B cell (primary cell): ENCODE measurements at regions not wholly inside any gene's neighbourhood (a gene's known extent, or its start where the extent isn't known, plus 50 kb on each side); places are given as distances from the start of the nearest gene placed in this dataset.

Source experiments
- ATAC-seq: fragments of 200-7000 bp; cut with Tn5 transposase; one replicate; pipeline ENCODE4 v1.10.0; 2021; ENCODE audit warnings: low read depth, mild to moderate bottlenecking, moderate number of reproducible peaks, moderate library complexity
- CTCF ChIA-PET: fragments of 350-600 bp; sonication (Branson Sonifier 250); formaldehyde crosslinking; loops from one replicate; lab custom pipeline; 2021; ENCODE audit warnings: antibody characterized with exemption, inconsistent platforms; lab: Charles Lee
- POLR2A ChIA-PET: fragments of 350-600 bp; sonication (Branson Sonifier 250); formaldehyde crosslinking; loops from one replicate; lab custom pipeline; 2021; ENCODE audit warnings: antibody characterized with exemption; lab: Charles Lee
- DNase-seq: peaks from one replicate; pipeline ENCODE4 v3.0.0; 2013
- H2AFZ ChIP-seq: 2 replicates; pipeline ENCODE4 v1.6.1; 2012; ENCODE audit warnings: mild to moderate bottlenecking, low read depth, low read length; ENCODE audit not compliant: insufficient read depth, poor library complexity, severe bottlenecking
- H3K27ac ChIP-seq, 2 donors: 1 replicate in 1 of 2; 2 replicates in 1 of 2; pipeline ENCODE4 v1.5.1; 2012 to 2013; ENCODE audit warnings: low read length in 2 of 2, mild to moderate bottlenecking in 2 of 2, moderate library complexity in 1 of 2
- H3K27me3 ChIP-seq, 4 experiments: fragments of 200-600 bp in 1 of 4; sonication (generic) in 1 of 4; replicated peaks in 1 of 4; 1 replicate in 2 of 4; 2 replicates in 2 of 4; pipeline versions ENCODE4 v1.6.1 to v1.7.0; 2013 to 2016; ENCODE audit warnings: low read length in 3 of 4, mild to moderate bottlenecking in 2 of 4, mixed read lengths in 1 of 4, moderate library complexity in 1 of 4; ENCODE audit not compliant: insufficient read depth in 4 of 4, control insufficient read depth in 3 of 4; ENCODE audit errors: control extremely low read depth in 1 of 4
- H3K36me3 ChIP-seq, 2 experiments: replicated peaks in 1 of 2; 1 replicate in 1 of 2; 2 replicates in 1 of 2; pipeline versions ENCODE4 v1.6.1 to v1.7.1; 2013; ENCODE audit warnings: low read length in 1 of 2; ENCODE audit not compliant: insufficient read depth in 2 of 2, control insufficient read depth in 1 of 2; ENCODE audit errors: control extremely low read depth in 1 of 2, extremely low read depth in 1 of 2
- H3K4me1 ChIP-seq, 2 donors: fragments of 200-600 bp in 1 of 2; sonication (generic) in 1 of 2; 1 replicate in 1 of 2; 2 replicates in 1 of 2; pipeline versions ENCODE4 v1.5.1 to v1.6.1; 2013 to 2017; ENCODE audit warnings: low read length in 2 of 2; ENCODE audit not compliant: control insufficient read depth in 2 of 2, insufficient read depth in 2 of 2
- H3K4me2 ChIP-seq: replicated peaks from 2 replicates; pipeline ENCODE3; 2012; ENCODE audit warnings: mild to moderate bottlenecking, low read depth, low read length; ENCODE audit not compliant: poor library complexity, severe bottlenecking
- H3K4me3 ChIP-seq, 5 experiments: fragments of 200-600 bp in 1 of 5; sonication (generic) in 1 of 5; 1 replicate in 3 of 5; 2 replicates in 2 of 5; pipeline versions ENCODE4 v1.5.1 to v1.7.0; 2011 to 2016; ENCODE audit warnings: low read length in 4 of 5, mild to moderate bottlenecking in 4 of 5, low read depth in 2 of 5, control low read depth in 1 of 5, moderate library complexity in 1 of 5; ENCODE audit not compliant: insufficient read depth in 1 of 5; ENCODE audit errors: control extremely low read depth in 1 of 5, extremely low read depth in 1 of 5
- H3K79me2 ChIP-seq: fragments of 200-600 bp; sonication (generic); one replicate; pipeline ENCODE4 v1.6.0; 2016; ENCODE audit warnings: low read length; ENCODE audit not compliant: control insufficient read depth, insufficient read depth
- H3K9ac ChIP-seq: fragments of 200-600 bp; sonication (generic); 2 replicates; pipeline ENCODE4 v1.6.1; 2017; ENCODE audit warnings: mild to moderate bottlenecking, low read length, moderate library complexity
- H3K9me3 ChIP-seq, 3 donors: one replicate each; pipeline versions ENCODE4 v1.6.1 to v1.7.1; 2013; ENCODE audit warnings: low read length in 2 of 3; ENCODE audit not compliant: control insufficient read depth in 2 of 3, insufficient read depth in 1 of 3; ENCODE audit errors: control extremely low read depth in 1 of 3
- H4K20me1 ChIP-seq: 2 replicates; pipeline ENCODE4 v1.6.0; 2012; ENCODE audit warnings: mild to moderate bottlenecking, low read length; ENCODE audit not compliant: insufficient read depth, control insufficient read depth, poor library complexity, severe bottlenecking
- H3K27ac Mint-ChIP-seq: one replicate; pipeline ENCODE4 v1.8.0; 2021; ENCODE audit warnings: mixed read lengths
- H3K27me3 Mint-ChIP-seq: one replicate; pipeline ENCODE4 v1.8.0; 2021; ENCODE audit warnings: mixed read lengths
- H3K4me1 Mint-ChIP-seq: one replicate; pipeline ENCODE4 v1.8.0; 2021; ENCODE audit warnings: mixed read lengths
- H3K4me3 Mint-ChIP-seq: one replicate; pipeline ENCODE4 v1.8.0; 2021; ENCODE audit warnings: mixed read lengths
- H3K9me3 Mint-ChIP-seq: one replicate; pipeline ENCODE4 v1.8.0; 2022; ENCODE audit warnings: mixed read lengths; ENCODE audit not compliant: insufficient read depth
- CTCF ChIP-seq: fragments of 200-600 bp; IDR thresholded peaks from one replicate; pipeline ENCODE4 v1.8.0; 2022; ENCODE audit warnings: antibody characterized with exemption, mild to moderate bottlenecking
- EZH2 ChIP-seq: IDR thresholded peaks from 2 replicates; pipeline ENCODE4 v1.6.1; 2012; ENCODE audit warnings: borderline replicate concordance, low read depth, mild to moderate bottlenecking, moderate library complexity, low read length; ENCODE audit not compliant: insufficient read depth, poor library complexity, severe bottlenecking
- WGBS: methylation state at CpG from one replicate; pipeline ENCODE4 v1.1.5; 2013; ENCODE audit warnings: missing lambda C conversion rate; ENCODE audit not compliant: insufficient coverage; 5-methylcytosine and 5-hydroxymethylcytosine counted together
- intact Hi-C: fragments of 100-400 bp; cut with micrococcal nuclease; formaldehyde crosslinking; loops from one replicate; pipeline ENCODE4 v1.10.0; 2022

GRCh38 chr13:68174893-68175292, 944.8 kb upstream of the PCDH9 start:
- no peaks in the 10 kb centered on the region for H3K4me1 ChIP-seq
- POLR2A ChIA-PET, result no interaction called here
- no peak overlapping the region for H3K9ac ChIP-seq
- H2AFZ ChIP-seq, result no peak overlapping the region
- intact Hi-C loops, result no loop called here
- TF ChIP-seq CTCF (no peak), EZH2 (no peak)
- H3K4me3 ChIP-seq, result no peak overlapping the region
- no peak overlapping the region for H3K4me3 Mint-ChIP-seq
- DNase-seq (no peak), ATAC-seq (no peak)
- H3K9me3 ChIP-seq, result peaks cover 0 to 10% (median 0%) of the 10 kb centered on the region in 3 donors
- H3K4me2 ChIP-seq, result no peak overlapping the region
- H3K9me3 Mint-ChIP-seq, result no peaks in the 10 kb centered on the region
- H3K27ac ChIP-seq, result no peak overlapping the region
- H3K27me3 ChIP-seq, result no peaks in the 10 kb centered on the region
- no peaks in the 10 kb centered on the region for H3K4me1 Mint-ChIP-seq
- no peaks in the 10 kb centered on the region for H4K20me1 ChIP-seq
- CTCF ChIA-PET, result no interaction called here
- no peaks in the 10 kb centered on the region for H3K27me3 Mint-ChIP-seq
- H3K79me2 ChIP-seq, result no peaks in the 10 kb centered on the region
- no peaks in the 10 kb centered on the region for H3K36me3 ChIP-seq
- H3K27ac Mint-ChIP-seq, result no peak overlapping the region
- WGBS, result no CpG with 5 or more reads among the region's 2 CpGs

- Mint-ChIP-seq H3K27me3 (no peaks in the 10 kb centered on the region), H3K9me3 (no peaks in the 10 kb centered on the region), H3K4me1 (no peaks in the 10 kb centered on the region), H3K4me3 (no peak overlapping the region), H3K27ac (no peak overlapping the region)
- H3K9me3 ChIP-seq, result peaks cover 0 to 5% (median 0%) of the 10 kb centered on the region in 3 donors
- H3K4me3 ChIP-seq, result no peak overlapping the region
- ATAC-seq (no peak), DNase-seq (no peak)
- H3K9ac ChIP-seq, result no peak overlapping the region
- WGBS, result no CpG with 5 or more reads among the region's 2 CpGs
- CTCF ChIA-PET, result no interaction called here
- no peak overlapping the region for H3K4me2 ChIP-seq
- POLR2A ChIA-PET, result no interaction called here
- TF ChIP-seq EZH2 (no peak), CTCF (no peak)
- H3K4me1 ChIP-seq, result no peaks in the 10 kb centered on the region
- no peak overlapping the region for H2AFZ ChIP-seq
- intact Hi-C loops, result no loop called here
- H3K27me3 ChIP-seq, result no peaks in the 10 kb centered on the region
- H4K20me1 ChIP-seq, result no peaks in the 10 kb centered on the region
- no peaks in the 10 kb centered on the region for H3K36me3 ChIP-seq
- H3K79me2 ChIP-seq, result no peaks in the 10 kb centered on the region
- no peak overlapping the region for H3K27ac ChIP-seq
Observed at GRCh38 chr13:68173111-68173510, 943.0 kb upstream of the PCDH9 start.
